ENCODE measurements at regions not wholly inside any gene's neighbourhood (a gene's known extent, or its start where the extent isn't known, plus 50 kb on each side); places are given as distances from the start of the nearest gene placed in this dataset.

GRCh38 chr1:242728696-242729095 is 204.2 kb upstream of the PLD5 start:
- TF ChIP-seq, protein P1, sequence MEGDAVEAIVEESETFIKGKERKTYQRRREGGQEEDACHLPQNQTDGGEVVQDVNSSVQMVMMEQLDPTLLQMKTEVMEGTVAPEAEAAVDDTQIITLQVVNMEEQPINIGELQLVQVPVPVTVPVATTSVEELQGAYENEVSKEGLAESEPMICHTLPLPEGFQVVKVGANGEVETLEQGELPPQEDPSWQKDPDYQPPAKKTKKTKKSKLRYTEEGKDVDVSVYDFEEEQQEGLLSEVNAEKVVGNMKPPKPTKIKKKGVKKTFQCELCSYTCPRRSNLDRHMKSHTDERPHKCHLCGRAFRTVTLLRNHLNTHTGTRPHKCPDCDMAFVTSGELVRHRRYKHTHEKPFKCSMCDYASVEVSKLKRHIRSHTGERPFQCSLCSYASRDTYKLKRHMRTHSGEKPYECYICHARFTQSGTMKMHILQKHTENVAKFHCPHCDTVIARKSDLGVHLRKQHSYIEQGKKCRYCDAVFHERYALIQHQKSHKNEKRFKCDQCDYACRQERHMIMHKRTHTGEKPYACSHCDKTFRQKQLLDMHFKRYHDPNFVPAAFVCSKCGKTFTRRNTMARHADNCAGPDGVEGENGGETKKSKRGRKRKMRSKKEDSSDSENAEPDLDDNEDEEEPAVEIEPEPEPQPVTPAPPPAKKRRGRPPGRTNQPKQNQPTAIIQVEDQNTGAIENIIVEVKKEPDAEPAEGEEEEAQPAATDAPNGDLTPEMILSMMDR (IDR thresholded peaks at IDR 0.05), result no peak
- TF ChIP-seq POLR2A (IDR thresholded peaks at IDR 0.05), result no peak

Measured in Peyer's patch (tissue), 4 donors.